Osteoblast (primary cell): ENCODE measurements at regions not wholly inside any gene's neighbourhood (a gene's known extent, or its start where the extent isn't known, plus 50 kb on each side); places are given as distances from the start of the nearest gene placed in this dataset.

ENCODE experiments used
- DNase-seq: peaks from one replicate; pipeline ENCODE4 v3.0.0; 2011; ENCODE audit warnings: low spot score, mixed read lengths; ENCODE audit not compliant: insufficient read length; ENCODE audit errors: missing footprints
- H2AFZ ChIP-seq: 2 replicates; pipeline ENCODE4 v1.6.0; 2011; ENCODE audit warnings: mild to moderate bottlenecking, low read length
- H3K27ac ChIP-seq: 2 replicates; pipeline ENCODE4 v1.5.1; 2011; ENCODE audit warnings: mild to moderate bottlenecking, low read depth, low read length, moderate library complexity
- H3K27me3 ChIP-seq: 2 replicates; pipeline ENCODE4 v1.6.0; 2012; ENCODE audit warnings: mild to moderate bottlenecking, control low read depth, inconsistent platforms, low read length, moderate library complexity; ENCODE audit not compliant: insufficient read depth
- H3K36me3 ChIP-seq: 2 replicates; pipeline ENCODE4 v1.5.1; 2011; ENCODE audit warnings: mild to moderate bottlenecking, low read length, control low read depth, moderate library complexity; ENCODE audit not compliant: insufficient read depth
- H3K4me1 ChIP-seq: 2 replicates; pipeline ENCODE4 v1.5.1; 2011; ENCODE audit warnings: mild to moderate bottlenecking, low read length, control low read depth, moderate library complexity; ENCODE audit not compliant: insufficient read depth
- H3K4me2 ChIP-seq: 2 replicates; pipeline ENCODE4 v1.6.0; 2011; ENCODE audit warnings: mild to moderate bottlenecking, low read length; ENCODE audit not compliant: insufficient read depth
- H3K4me3 ChIP-seq: fragments of 200-600 bp; sonication (generic); 3 replicates; pipeline ENCODE4 v1.5.1; 2012; ENCODE audit warnings: mild to moderate bottlenecking, low read length, inconsistent platforms; ENCODE audit not compliant: insufficient read depth
- H3K79me2 ChIP-seq: 2 replicates; pipeline ENCODE4 v1.6.0; 2012; ENCODE audit warnings: mild to moderate bottlenecking, low read length, control low read depth, inconsistent platforms; ENCODE audit not compliant: insufficient read depth
- H3K9me3 ChIP-seq: 2 replicates; pipeline ENCODE4 v1.5.1; 2011; ENCODE audit warnings: low read depth, low read length, control low read depth
- H4K20me1 ChIP-seq: 2 replicates; pipeline ENCODE4 v1.6.0; 2012; ENCODE audit warnings: mild to moderate bottlenecking, low read length, control low read depth; ENCODE audit not compliant: insufficient read depth
- CTCF ChIP-seq: IDR thresholded peaks from 2 replicates; pipeline ENCODE4 v1.5.1; 2011; ENCODE audit warnings: mild to moderate bottlenecking, low read depth, low read length, moderate library complexity; ENCODE audit errors: extremely low read depth

DNA sequence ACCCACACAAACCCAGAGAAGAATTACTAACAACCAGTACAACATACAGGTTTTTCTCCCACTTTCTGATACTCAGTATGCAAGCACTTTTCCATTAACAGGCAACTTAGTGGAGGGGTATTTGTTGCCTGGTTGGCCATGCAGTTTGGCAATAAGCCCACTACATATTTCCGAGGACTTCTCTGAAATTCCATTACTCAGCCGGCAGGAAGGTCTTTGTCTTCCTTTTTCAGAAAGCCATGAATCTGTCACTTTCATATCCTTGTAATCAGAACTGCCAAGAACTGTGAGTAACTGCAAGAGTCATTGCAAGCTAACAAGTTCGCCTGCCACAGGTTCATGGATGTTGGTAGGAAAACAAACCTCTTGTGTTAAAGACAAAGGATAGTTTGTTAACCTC, 422.3 kb upstream of the ROBO1 start:
- no peak overlapping the region for H3K4me2 ChIP-seq
- no peak for TF ChIP-seq CTCF
- DNase-seq, result peak; percentile 42
- no peaks in the 10 kb centered on the region for H3K4me1 ChIP-seq
- no peaks in the 10 kb centered on the region for H3K27me3 ChIP-seq
- H3K36me3 ChIP-seq, result no peaks in the 10 kb centered on the region
- H3K4me3 ChIP-seq, result no peak overlapping the region
- no peaks in the 10 kb centered on the region for H3K9me3 ChIP-seq
- no peak overlapping the region for H2AFZ ChIP-seq
- no peaks in the 10 kb centered on the region for H4K20me1 ChIP-seq
- no peaks in the 10 kb centered on the region for H3K79me2 ChIP-seq
- H3K27ac ChIP-seq, result no peak overlapping the region

GRCh38 chr3:80187981-80188380, 420.2 kb upstream of the ROBO1 start:
- Histone ChIP-seq H2AFZ (no peak overlapping the region), H4K20me1 (no peaks in the 10 kb centered on the region), H3K27ac (no peak overlapping the region), H3K4me1 (no peaks in the 10 kb centered on the region), H3K36me3 (no peaks in the 10 kb centered on the region), H3K9me3 (no peaks in the 10 kb centered on the region), H3K4me3 (no peak overlapping the region), H3K4me2 (no peak overlapping the region), H3K79me2 (no peaks in the 10 kb centered on the region), H3K27me3 (no peaks in the 10 kb centered on the region)
- no peak for TF ChIP-seq CTCF
- DNase-seq, result no peak

GRCh38 chr3:80159990-80160506, 392.2 kb upstream of the ROBO1 start:
- Histone ChIP-seq H3K27ac (no peak overlapping the region), H3K4me2 (no peak overlapping the region), H3K9me3 (no peaks in the 10 kb centered on the region), H3K4me1 (no peaks in the 10 kb centered on the region), H2AFZ (no peak overlapping the region), H3K79me2 (no peaks in the 10 kb centered on the region), H3K27me3 (no peaks in the 10 kb centered on the region), H3K4me3 (no peak overlapping the region), H4K20me1 (no peaks in the 10 kb centered on the region), H3K36me3 (no peaks in the 10 kb centered on the region)
- TF ChIP-seq CTCF, result no peak
- no peak for DNase-seq

GRCh38 chr3:80158332-80158731, 390.5 kb upstream of the ROBO1 start:
- no peak for DNase-seq
- no peak overlapping the region for H2AFZ ChIP-seq
- H3K27ac ChIP-seq, result no peak overlapping the region
- no peaks in the 10 kb centered on the region for H3K27me3 ChIP-seq
- no peaks in the 10 kb centered on the region for H3K36me3 ChIP-seq
- H3K4me3 ChIP-seq, result no peak overlapping the region
- TF ChIP-seq CTCF, result no peak
- H3K9me3 ChIP-seq, result no peaks in the 10 kb centered on the region
- H4K20me1 ChIP-seq, result no peaks in the 10 kb centered on the region
- no peaks in the 10 kb centered on the region for H3K79me2 ChIP-seq
- H3K4me1 ChIP-seq, result no peaks in the 10 kb centered on the region
- H3K4me2 ChIP-seq, result no peak overlapping the region
